Panc1 (cell line): ENCODE measurements at regions not wholly inside any gene's neighbourhood (a gene's known extent, or its start where the extent isn't known, plus 50 kb on each side); places are given as distances from the start of the nearest gene placed in this dataset.

ENCODE experiments used
- ATAC-seq: fragments of 200-7000 bp; cut with Tn5 transposase; 2 replicates; pipeline ENCODE4 v1.9.1; 2020; ENCODE audit warnings: mild to moderate bottlenecking, moderate library complexity
- BruUV-seq: library from RNA; stranded (reverse); fragments of 400-500 nt; replicated peaks from 2 replicates; lab custom pipeline; 2021; lab: Mats Ljungman, UMichigan
- CTCF ChIA-PET: fragments of 300-600 bp; sonication (Branson Sonifier 250); formaldehyde crosslinking; loops from one replicate; lab custom pipeline; 2022; ENCODE audit warnings: antibody characterized with exemption; lab: Charles Lee
- POLR2A ChIA-PET: fragments of 300-600 bp; sonication (Branson Sonifier 250); formaldehyde crosslinking; loops from one replicate; lab custom pipeline; 2022; ENCODE audit warnings: antibody characterized with exemption; lab: Charles Lee
- DNase-seq: peaks from one replicate; pipeline ENCODE4 v3.0.0-alpha.2; 2010; ENCODE audit warnings: low read depth, low spot score
- H3K27ac ChIP-seq: 2 replicates; pipeline ENCODE4 v1.5.1; 2011; ENCODE audit warnings: mild to moderate bottlenecking, low read length, inconsistent platforms
- H3K27me3 ChIP-seq: fragments of 200-500 bp; sonication (Bioruptor generic); 2 replicates; pipeline ENCODE4 v1.6.0; 2014; ENCODE audit warnings: low read length, inconsistent platforms; ENCODE audit not compliant: control insufficient read depth, insufficient read depth
- H3K36me3 ChIP-seq: fragments of 200-500 bp; sonication (Bioruptor generic); 2 replicates; pipeline ENCODE4 v1.5.1; 2014; ENCODE audit warnings: inconsistent platforms, mild to moderate bottlenecking, low read length, moderate library complexity; ENCODE audit not compliant: control insufficient read depth, insufficient read depth
- H3K4me1 ChIP-seq: 2 replicates; pipeline ENCODE4 v1.5.1; 2011; ENCODE audit warnings: inconsistent platforms, mild to moderate bottlenecking, low read length, moderate library complexity; ENCODE audit not compliant: control insufficient read depth, insufficient read depth
- H3K4me3 ChIP-seq, 2 experiments: 2 replicates each; pipeline ENCODE4 v1.5.1; 2011 to 2012; ENCODE audit warnings: low read depth in 2 of 2, low read length in 2 of 2, mild to moderate bottlenecking in 2 of 2, inconsistent platforms in 1 of 2, moderate library complexity in 1 of 2
- H3K9me3 ChIP-seq: fragments of 200-500 bp; sonication (Bioruptor generic); 2 replicates; pipeline ENCODE4 v1.5.1; 2014; ENCODE audit warnings: low read depth, mild to moderate bottlenecking, inconsistent platforms, low read length, moderate library complexity; ENCODE audit not compliant: control insufficient read depth, insufficient read depth
- POLR2AphosphoS5 ChIP-seq: IDR thresholded peaks from 2 replicates; pipeline ENCODE4 v1.6.1; 2012; ENCODE audit warnings: mild to moderate bottlenecking, low read depth, low read length, moderate library complexity
- SIN3A ChIP-seq: IDR thresholded peaks from 2 replicates; pipeline ENCODE4 v1.6.1; 2012; ENCODE audit warnings: low read depth, mild to moderate bottlenecking, low read length, moderate library complexity, borderline replicate concordance; ENCODE audit not compliant: insufficient read depth
- TCF7L2 ChIP-seq: IDR thresholded peaks from 2 replicates; pipeline ENCODE4 v1.6.1; 2011; ENCODE audit warnings: mild to moderate bottlenecking, low read depth, low read length, inconsistent platforms
- in situ Hi-C: cut with HindIII; loops from 2 replicates; pipeline ENCODE4 v1.10.0; 2016; ENCODE audit warnings: low sequenced_read_pairs, low pct_unique_long_range_greater_than_20kb
- intact Hi-C: fragments of 100-400 bp; cut with micrococcal nuclease; formaldehyde crosslinking; loops from one replicate; pipeline ENCODE4 v1.10.0; 2022; ENCODE audit not compliant: unreplicated experiment
- TF ChIP-seq, protein P1 (sequence below), 2 experiments: IDR thresholded peaks; 2 replicates each; pipeline ENCODE4 v1.6.1; 2011 to 2012; ENCODE audit warnings: low read depth in 2 of 2, control low read depth in 1 of 2, low read length in 1 of 2, mild to moderate bottlenecking in 1 of 2, moderate library complexity in 1 of 2; ENCODE audit not compliant: insufficient read depth in 1 of 2
- TF ChIP-seq, protein P2 (sequence below): fragments of 450-650 bp; IDR thresholded peaks from 2 replicates; pipeline ENCODE4 v1.5.1; 2017; ENCODE audit warnings: mild to moderate bottlenecking

DNA sequence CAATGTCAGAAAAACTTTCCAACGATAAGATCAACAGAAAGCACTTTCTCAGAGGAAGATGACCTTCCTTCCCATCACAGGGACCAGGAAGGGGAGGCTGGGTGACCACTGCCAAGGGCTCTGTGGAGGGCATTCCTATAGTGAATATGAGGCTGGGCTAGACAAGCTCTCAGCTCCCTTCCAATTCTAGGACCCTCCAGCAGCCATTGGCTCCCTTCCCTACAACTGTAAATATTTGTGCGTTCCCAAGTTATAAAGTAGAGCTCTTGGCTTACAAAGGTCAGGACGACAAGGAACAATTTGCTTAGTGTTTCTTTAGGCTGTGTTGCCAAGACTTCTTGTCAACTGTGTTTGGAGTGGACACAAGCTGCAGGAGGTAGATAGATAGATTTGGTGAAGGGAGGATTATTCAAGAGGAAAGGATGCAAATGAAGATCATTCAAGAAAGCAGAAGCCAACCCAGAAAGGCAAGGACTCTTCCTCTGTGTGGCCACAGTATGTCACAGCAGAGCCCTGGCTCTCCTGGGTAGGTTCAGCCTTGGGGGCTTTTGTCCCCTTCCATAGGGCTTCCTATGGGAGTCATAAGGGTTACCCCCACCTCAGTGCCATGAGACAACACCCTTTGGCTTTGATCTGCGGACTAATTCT is 223.6 kb upstream of the TLE3 start:
- in situ Hi-C loops (no loop called here), intact Hi-C loops (no loop called here)
- H3K27ac ChIP-seq: no peak overlapping the region
- TF ChIP-seq POLR2AphosphoS5 (no peak), TCF7L2 (no peak), SIN3A (no peak)
- TF ChIP-seq, protein P1, sequence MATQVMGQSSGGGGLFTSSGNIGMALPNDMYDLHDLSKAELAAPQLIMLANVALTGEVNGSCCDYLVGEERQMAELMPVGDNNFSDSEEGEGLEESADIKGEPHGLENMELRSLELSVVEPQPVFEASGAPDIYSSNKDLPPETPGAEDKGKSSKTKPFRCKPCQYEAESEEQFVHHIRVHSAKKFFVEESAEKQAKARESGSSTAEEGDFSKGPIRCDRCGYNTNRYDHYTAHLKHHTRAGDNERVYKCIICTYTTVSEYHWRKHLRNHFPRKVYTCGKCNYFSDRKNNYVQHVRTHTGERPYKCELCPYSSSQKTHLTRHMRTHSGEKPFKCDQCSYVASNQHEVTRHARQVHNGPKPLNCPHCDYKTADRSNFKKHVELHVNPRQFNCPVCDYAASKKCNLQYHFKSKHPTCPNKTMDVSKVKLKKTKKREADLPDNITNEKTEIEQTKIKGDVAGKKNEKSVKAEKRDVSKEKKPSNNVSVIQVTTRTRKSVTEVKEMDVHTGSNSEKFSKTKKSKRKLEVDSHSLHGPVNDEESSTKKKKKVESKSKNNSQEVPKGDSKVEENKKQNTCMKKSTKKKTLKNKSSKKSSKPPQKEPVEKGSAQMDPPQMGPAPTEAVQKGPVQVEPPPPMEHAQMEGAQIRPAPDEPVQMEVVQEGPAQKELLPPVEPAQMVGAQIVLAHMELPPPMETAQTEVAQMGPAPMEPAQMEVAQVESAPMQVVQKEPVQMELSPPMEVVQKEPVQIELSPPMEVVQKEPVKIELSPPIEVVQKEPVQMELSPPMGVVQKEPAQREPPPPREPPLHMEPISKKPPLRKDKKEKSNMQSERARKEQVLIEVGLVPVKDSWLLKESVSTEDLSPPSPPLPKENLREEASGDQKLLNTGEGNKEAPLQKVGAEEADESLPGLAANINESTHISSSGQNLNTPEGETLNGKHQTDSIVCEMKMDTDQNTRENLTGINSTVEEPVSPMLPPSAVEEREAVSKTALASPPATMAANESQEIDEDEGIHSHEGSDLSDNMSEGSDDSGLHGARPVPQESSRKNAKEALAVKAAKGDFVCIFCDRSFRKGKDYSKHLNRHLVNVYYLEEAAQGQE (IDR thresholded peaks at IDR 0.05; ENCODE audit: insufficient read depth in 1 of 2, low read depth in 2 of 2, low read length in 1 of 2): no peak
- TF ChIP-seq, protein P2, sequence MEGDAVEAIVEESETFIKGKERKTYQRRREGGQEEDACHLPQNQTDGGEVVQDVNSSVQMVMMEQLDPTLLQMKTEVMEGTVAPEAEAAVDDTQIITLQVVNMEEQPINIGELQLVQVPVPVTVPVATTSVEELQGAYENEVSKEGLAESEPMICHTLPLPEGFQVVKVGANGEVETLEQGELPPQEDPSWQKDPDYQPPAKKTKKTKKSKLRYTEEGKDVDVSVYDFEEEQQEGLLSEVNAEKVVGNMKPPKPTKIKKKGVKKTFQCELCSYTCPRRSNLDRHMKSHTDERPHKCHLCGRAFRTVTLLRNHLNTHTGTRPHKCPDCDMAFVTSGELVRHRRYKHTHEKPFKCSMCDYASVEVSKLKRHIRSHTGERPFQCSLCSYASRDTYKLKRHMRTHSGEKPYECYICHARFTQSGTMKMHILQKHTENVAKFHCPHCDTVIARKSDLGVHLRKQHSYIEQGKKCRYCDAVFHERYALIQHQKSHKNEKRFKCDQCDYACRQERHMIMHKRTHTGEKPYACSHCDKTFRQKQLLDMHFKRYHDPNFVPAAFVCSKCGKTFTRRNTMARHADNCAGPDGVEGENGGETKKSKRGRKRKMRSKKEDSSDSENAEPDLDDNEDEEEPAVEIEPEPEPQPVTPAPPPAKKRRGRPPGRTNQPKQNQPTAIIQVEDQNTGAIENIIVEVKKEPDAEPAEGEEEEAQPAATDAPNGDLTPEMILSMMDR: no peak
- POLR2A ChIA-PET: no interaction called here
- no peaks in the 10 kb centered on the region for H3K27me3 ChIP-seq
- H3K4me3 ChIP-seq: no peak overlapping the region
- no peak for DNase-seq
- H3K4me1 ChIP-seq: peaks cover 22% of the 10 kb centered on the region
- no peaks in the 10 kb centered on the region for H3K36me3 ChIP-seq
- no peak for ATAC-seq
- BruUV-seq: no TSS peak
- CTCF ChIA-PET: no interaction called here
- H3K9me3 ChIP-seq: no peaks in the 10 kb centered on the region

DNA sequence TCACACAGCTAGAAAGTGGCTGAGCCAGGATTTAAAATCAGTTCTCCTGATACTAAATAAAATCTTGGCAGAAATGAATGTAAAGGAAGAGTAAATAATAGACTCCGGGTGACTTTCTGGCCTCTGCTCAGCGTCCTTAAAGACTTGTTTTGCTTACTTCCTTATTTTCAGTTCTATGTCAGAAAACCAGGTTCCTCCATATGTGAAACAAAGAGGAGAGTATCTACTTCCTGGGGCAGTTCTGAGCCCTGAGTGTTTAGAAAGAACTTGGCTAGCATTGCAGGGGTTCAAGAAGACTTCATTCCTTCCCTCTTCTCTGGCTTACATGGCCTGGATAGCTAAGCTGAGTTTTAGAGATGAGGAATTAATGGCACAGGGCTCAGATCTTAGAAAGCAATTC is 222.8 kb upstream of the TLE3 start:
- ChIA-PET CTCF (no interaction called here), POLR2A (no interaction called here)
- intact Hi-C loops: no loop called here
- BruUV-seq: no TSS peak
- TF ChIP-seq, protein P2: no peak
- no peak for TF ChIP-seq TCF7L2
- TF ChIP-seq POLR2AphosphoS5: no peak
- no peak for TF ChIP-seq SIN3A
- TF ChIP-seq, protein P1 (IDR thresholded peaks at IDR 0.05; ENCODE audit: insufficient read depth in 1 of 2, low read depth in 2 of 2, low read length in 1 of 2): no peak
- Histone ChIP-seq H3K4me3 (no peak overlapping the region), H3K9me3 (no peaks in the 10 kb centered on the region), H3K27ac (no peak overlapping the region), H3K4me1 (peaks cover 22% of the 10 kb centered on the region), H3K27me3 (no peaks in the 10 kb centered on the region), H3K36me3 (no peaks in the 10 kb centered on the region)
- DNase-seq (no peak), ATAC-seq (no peak)
- in situ Hi-C loops: no loop called here
